ENCODE measurements at regions not wholly inside any gene's neighbourhood (a gene's known extent, or its start where the extent isn't known, plus 50 kb on each side); places are given as distances from the start of the nearest gene placed in this dataset.

- no peak for TF ChIP-seq CTCF (IDR thresholded peaks at IDR 0.05)
- no peak for TF ChIP-seq POLR2A (IDR thresholded peaks at IDR 0.05)
Observed at GRCh38 chr4:38467296-38467695, 196.7 kb upstream of the KLF3 start.
